NCI-H748 (cell line): ENCODE measurements at regions not wholly inside any gene's neighbourhood (a gene's known extent, or its start where the extent isn't known, plus 50 kb on each side); places are given as distances from the start of the nearest gene placed in this dataset.

Experiments used
- DNase-seq: peaks from one replicate; lab custom pipeline; 2025; ENCODE audit not compliant: unreplicated experiment; lab: John Stamatoyannopoulos, UW

- no peak for DNase-seq
Measured at GRCh38 chr3:177590826-177591225, 393.5 kb upstream of the TBL1XR1 start.

DNA sequence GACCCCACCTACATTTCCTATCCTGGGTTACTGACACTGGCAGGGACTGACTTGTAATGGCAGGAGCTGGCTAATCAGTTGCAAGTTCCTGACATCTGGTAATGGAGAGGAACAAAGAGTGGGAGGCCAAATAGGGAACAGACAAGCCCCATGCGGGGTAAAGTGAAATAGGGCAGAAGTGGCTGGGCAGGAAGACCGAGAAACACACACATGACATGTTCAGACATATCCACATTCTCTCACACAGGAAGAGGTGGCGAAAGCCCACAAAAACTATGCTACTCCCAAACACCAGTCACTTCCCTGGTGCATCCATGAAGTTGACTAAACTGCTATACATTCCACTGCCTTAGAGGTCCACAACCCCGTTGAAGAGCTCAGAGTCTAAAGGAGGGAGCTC, 394.1 kb upstream of the TBL1XR1 start:
- peak; percentile 14 for DNase-seq

GRCh38 chr3:177594096-177594495, 396.8 kb upstream of the TBL1XR1 start:
- DNase-seq, result no peak

DNA sequence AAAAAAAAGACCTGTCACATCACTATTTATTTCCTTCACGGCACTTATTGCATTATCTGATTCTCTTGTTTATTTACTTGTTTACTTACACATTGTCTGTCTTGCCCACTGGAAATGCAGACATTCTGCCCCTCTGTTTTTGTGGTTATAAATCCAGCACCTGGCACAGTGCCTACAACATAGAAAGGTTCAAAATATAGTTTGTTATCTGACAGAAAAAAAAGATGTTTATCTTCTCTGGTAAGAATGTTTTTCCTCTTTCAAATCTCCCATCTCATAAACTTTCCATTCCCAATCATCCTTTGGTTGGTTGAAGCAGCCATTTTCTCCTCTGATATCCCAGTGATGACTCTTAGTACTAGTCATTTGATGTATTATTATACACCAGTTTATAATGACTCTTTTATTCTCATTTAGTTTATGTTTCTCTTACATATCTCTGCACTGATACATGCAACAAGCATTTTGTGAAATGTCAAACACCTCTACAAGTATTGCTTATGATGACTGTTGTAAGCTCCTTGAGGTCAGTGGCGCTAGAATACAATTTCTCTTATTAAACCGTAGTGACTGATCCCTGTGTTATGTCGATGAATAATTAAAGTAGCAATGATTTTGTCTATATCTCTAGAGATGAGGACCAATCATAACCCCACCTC, 398.4 kb upstream of the TBL1XR1 start:
- DNase-seq, result no peak

DNA sequence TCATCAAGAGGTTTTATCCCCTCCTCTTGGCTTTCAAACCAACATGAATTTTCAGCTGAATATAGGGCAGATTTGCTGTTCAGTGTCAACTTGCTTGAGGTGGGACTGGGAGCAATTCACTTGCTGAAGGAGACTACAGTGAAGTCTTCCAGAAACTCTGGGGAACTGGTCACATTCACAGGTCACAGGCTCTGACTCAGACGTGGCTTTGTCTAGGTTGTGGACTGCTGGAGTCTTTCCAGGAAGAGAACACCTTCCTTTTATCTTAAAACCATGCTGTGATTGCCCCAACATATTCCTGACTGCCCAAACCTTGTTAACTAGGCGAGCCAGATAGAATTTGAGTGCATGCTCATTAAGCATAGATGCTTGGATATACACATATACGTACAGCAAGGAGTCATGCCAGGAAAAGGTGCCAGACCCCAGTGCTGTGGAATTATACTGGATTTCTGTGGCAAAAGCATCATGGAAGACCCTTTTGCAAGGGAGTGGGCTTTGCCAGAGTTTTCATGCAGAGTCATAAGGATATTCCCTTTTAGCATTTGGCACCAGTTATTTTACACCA, 399.1 kb upstream of the TBL1XR1 start:
- DNase-seq, result no peak

DNA sequence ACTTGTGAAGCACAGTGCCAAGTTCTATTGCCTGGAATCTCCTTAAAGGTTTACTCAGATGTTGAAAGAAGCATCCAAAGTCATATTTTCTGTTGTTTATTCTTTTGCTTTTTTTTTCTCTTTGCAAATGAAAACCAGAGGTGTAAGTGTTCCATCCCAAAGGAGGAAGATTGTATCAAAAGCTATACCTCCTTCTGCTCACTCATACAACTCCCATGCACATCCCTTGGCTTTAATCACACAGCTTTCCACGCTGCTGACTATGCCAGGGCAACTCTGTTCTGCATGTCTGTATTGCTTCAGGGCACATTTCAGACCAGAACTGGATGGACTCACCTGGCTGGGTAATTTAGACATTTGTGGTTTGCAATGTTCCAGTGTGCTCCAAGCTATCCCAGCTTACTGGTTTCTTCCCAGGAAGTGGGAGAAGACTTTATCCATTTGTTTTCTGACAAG, 399.6 kb upstream of the TBL1XR1 start:
- DNase-seq, result peak; percentile 37

DNA sequence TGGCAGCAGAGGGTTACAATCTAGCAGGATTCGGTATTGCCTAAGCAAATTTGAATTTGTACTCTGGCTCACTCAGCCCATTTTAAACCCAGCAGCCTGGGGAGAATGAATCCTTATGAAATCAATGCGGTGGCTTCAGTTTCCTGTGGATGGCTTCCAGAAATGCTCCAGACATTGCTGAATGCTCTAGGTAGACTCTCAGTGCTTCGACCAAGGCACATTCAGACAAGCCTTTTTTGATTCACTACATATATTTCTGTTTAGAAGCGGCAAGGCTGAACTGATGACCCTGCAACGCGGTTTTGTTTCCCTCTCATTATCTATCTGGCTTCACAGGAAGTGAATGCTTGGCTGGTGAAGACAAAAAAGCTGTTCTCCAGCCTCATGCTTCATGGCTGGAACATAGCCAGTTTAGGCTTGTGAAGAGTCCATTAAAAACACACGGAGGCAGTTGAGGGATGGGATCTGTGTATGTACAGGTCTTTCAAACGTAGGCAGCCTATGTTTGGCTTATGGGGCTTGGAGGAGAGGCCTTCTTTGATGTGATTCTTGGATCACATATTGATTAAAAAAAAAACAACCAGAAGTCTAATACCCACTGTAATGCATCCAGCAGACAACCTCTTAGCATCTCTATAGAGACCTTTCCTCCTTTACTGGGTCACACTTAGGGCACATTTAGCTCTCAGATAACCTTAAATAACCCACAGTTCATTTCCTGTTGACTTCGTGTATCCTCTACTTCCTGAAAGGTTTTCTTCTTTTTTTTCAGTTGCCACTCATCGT, 400.2 kb upstream of the TBL1XR1 start:
- peak; percentile 94 for DNase-seq

- DNase-seq, result no peak
Measured at GRCh38 chr3:177598097-177598833, 401.0 kb upstream of the TBL1XR1 start.

- DNase-seq, result no peak
Measured at GRCh38 chr3:177599326-177599725, 402.0 kb upstream of the TBL1XR1 start.

- DNase-seq, result no peak
Measured at GRCh38 chr3:177599837-177600236, 402.6 kb upstream of the TBL1XR1 start.

DNA sequence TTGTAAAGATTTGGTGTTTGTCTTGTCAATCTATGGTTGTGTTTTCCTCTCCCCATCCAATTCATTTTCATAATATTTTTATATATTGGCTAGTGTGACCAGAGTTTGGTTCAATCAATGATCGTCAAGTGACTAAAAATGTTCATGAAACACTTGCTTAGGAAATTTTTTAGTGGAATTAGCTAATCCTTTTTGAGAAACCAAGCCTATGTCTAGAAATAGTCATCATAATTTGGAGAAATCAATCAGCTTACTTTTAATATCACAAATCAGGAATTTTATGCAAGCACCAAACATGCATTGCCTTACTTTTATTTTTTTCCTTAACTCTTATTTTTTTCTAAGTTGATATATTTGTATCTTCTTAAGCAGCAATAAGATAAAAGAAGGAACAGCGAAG, 403.1 kb upstream of the TBL1XR1 start:
- DNase-seq, result no peak

- DNase-seq, result peak; percentile 53
Measured at GRCh38 chr3:177601152-177601551, 403.9 kb upstream of the TBL1XR1 start.

GRCh38 chr3:177602601-177603147, 405.4 kb upstream of the TBL1XR1 start:
- DNase-seq, result peak; percentile 87

- no peak for DNase-seq
Measured at GRCh38 chr3:177603148-177603603, 405.9 kb upstream of the TBL1XR1 start.

DNA sequence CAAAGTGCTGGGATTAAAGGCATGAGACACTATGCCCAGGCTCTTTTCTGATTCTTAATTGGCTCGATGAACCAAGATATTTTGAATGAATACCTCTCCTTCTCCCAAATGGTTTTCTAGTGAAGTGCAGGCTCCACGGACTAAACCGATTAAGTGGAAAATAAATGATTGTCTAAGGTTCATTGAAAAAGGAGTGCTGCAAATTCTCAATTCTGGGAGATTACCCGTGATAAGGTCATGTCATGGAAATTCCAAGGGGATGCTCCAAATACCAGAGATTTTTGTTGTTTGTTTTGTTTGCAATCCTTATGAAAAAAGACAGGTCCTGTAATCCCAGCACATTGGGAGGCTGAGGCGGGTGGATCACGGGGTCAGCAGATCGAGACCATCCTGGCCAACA, 406.9 kb upstream of the TBL1XR1 start:
- DNase-seq, result no peak

- DNase-seq, result peak; percentile 32
Measured at GRCh38 chr3:177606891-177607290, 409.6 kb upstream of the TBL1XR1 start.

GRCh38 chr3:177607589-177607988, 410.3 kb upstream of the TBL1XR1 start:
- peak; percentile 66 for DNase-seq

DNA sequence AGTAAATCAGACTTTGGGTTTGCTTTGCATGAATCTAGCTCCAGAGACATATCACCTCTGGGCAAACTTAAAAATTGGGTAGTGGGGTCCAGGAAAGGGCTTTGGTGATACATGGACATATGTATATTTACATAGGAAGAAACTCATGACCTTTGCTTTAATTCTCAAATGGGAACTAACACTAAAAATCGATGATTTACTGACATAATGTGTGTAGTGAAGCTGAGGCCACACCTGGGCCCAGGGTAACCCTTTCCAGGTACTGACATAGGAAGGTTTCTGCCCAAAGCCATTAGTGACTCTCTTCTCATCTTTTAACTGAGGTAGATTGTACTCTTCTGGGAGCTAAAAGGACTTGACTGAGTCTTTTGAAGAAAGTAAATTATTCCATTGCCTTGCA, 411.2 kb upstream of the TBL1XR1 start:
- DNase-seq, result no peak

DNA sequence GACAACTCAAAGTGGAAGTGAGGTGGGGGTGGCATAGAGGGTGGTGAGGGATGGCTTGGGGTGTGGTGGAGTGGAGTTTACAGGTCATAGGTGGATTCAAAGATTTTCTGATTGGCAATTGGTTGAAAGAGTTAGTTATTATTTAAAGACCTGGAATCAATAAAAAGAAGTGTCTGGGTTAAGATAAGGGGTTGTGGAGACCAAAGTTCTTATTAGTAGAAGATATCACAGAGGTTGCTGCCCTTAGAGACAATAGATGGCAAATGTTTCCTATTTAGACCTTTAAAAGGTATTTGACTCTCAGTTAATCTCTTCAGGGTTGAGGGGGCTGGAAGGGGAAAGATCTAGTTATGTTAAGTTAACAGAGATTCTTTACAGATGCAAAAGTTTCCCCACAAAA, 412.3 kb upstream of the TBL1XR1 start:
- DNase-seq, result no peak

GRCh38 chr3:177610262-177610661, 413.0 kb upstream of the TBL1XR1 start:
- DNase-seq, result no peak
